ENCODE measurements at regions not wholly inside any gene's neighbourhood (a gene's known extent, or its start where the extent isn't known, plus 50 kb on each side); places are given as distances from the start of the nearest gene placed in this dataset.

GRCh38 chr12:125577334-125577733 is 512.1 kb downstream of the AACS start:
- Histone ChIP-seq H3K4me1 (ENCODE audit: insufficient read depth, low read length) (no peaks in the 10 kb centered on the region), H3K27me3 (ENCODE audit: insufficient read depth, low read length) (no peaks in the 10 kb centered on the region), H3K4me2 (ENCODE audit: insufficient read depth, low read length) (no peak overlapping the region), H4K20me1 (ENCODE audit: insufficient read depth, low read length) (no peaks in the 10 kb centered on the region), H2AFZ (ENCODE audit: low read length) (no peak overlapping the region), H3K36me3 (ENCODE audit: insufficient read depth, low read length) (no peaks in the 10 kb centered on the region), H3K27ac (ENCODE audit: low read depth, low read length) (no peak overlapping the region), H3K4me3 (ENCODE audit: insufficient read depth, low read length) (no peak overlapping the region), H3K9me3 (ENCODE audit: low read depth, low read length) (no peaks in the 10 kb centered on the region), H3K79me2 (ENCODE audit: insufficient read depth, low read length) (no peaks in the 10 kb centered on the region)
- TF ChIP-seq CTCF (IDR thresholded peaks at IDR 0.05; ENCODE audit: extremely low read depth, low read depth, low read length) = no peak
- DNase-seq (ENCODE audit: insufficient read length, low spot score, missing footprints) = no peak

- Histone ChIP-seq H3K9me3 (ENCODE audit: low read depth, low read length) (peaks cover 4% of the 10 kb centered on the region), H3K36me3 (ENCODE audit: insufficient read depth, low read length) (no peaks in the 10 kb centered on the region), H3K4me1 (ENCODE audit: insufficient read depth, low read length) (no peaks in the 10 kb centered on the region), H4K20me1 (ENCODE audit: insufficient read depth, low read length) (no peaks in the 10 kb centered on the region), H3K79me2 (ENCODE audit: insufficient read depth, low read length) (no peaks in the 10 kb centered on the region), H3K27ac (ENCODE audit: low read depth, low read length) (no peak overlapping the region), H3K27me3 (ENCODE audit: insufficient read depth, low read length) (no peaks in the 10 kb centered on the region), H3K4me2 (ENCODE audit: insufficient read depth, low read length) (no peak overlapping the region), H3K4me3 (ENCODE audit: insufficient read depth, low read length) (no peak overlapping the region), H2AFZ (ENCODE audit: low read length) (no peak overlapping the region)
- no peak for DNase-seq (ENCODE audit: insufficient read length, low spot score, missing footprints)
- no peak for TF ChIP-seq CTCF (IDR thresholded peaks at IDR 0.05; ENCODE audit: extremely low read depth, low read depth, low read length)
These were observed 514.7 kb downstream of the AACS start for GRCh38 chr12:125579916-125580315.

- Histone ChIP-seq H3K27me3 (ENCODE audit: insufficient read depth, low read length) (no peaks in the 10 kb centered on the region), H2AFZ (ENCODE audit: low read length) (no peak overlapping the region), H3K4me3 (ENCODE audit: insufficient read depth, low read length) (no peak overlapping the region), H3K4me2 (ENCODE audit: insufficient read depth, low read length) (no peak overlapping the region), H3K27ac (ENCODE audit: low read depth, low read length) (no peak overlapping the region), H3K36me3 (ENCODE audit: insufficient read depth, low read length) (no peaks in the 10 kb centered on the region), H4K20me1 (ENCODE audit: insufficient read depth, low read length) (no peaks in the 10 kb centered on the region), H3K4me1 (ENCODE audit: insufficient read depth, low read length) (no peaks in the 10 kb centered on the region), H3K79me2 (ENCODE audit: insufficient read depth, low read length) (no peaks in the 10 kb centered on the region), H3K9me3 (ENCODE audit: low read depth, low read length) (peaks cover 4% of the 10 kb centered on the region)
- no peak for DNase-seq (ENCODE audit: insufficient read length, low spot score, missing footprints)
- TF ChIP-seq CTCF (IDR thresholded peaks at IDR 0.05; ENCODE audit: extremely low read depth, low read depth, low read length) = no peak
These were observed 517.8 kb downstream of the AACS start for GRCh38 chr12:125583071-125583470.

- Histone ChIP-seq H3K27ac (ENCODE audit: low read depth, low read length) (no peak overlapping the region), H4K20me1 (ENCODE audit: insufficient read depth, low read length) (no peaks in the 10 kb centered on the region), H3K27me3 (ENCODE audit: insufficient read depth, low read length) (no peaks in the 10 kb centered on the region), H3K4me2 (ENCODE audit: insufficient read depth, low read length) (no peak overlapping the region), H3K79me2 (ENCODE audit: insufficient read depth, low read length) (no peaks in the 10 kb centered on the region), H2AFZ (ENCODE audit: low read length) (no peak overlapping the region), H3K9me3 (ENCODE audit: low read depth, low read length) (peaks cover 4% of the 10 kb centered on the region), H3K4me1 (ENCODE audit: insufficient read depth, low read length) (no peaks in the 10 kb centered on the region), H3K36me3 (ENCODE audit: insufficient read depth, low read length) (no peaks in the 10 kb centered on the region), H3K4me3 (ENCODE audit: insufficient read depth, low read length) (no peak overlapping the region)
- no peak for TF ChIP-seq CTCF (IDR thresholded peaks at IDR 0.05; ENCODE audit: extremely low read depth, low read depth, low read length)
- no peak for DNase-seq (ENCODE audit: insufficient read length, low spot score, missing footprints)
These were observed 521.2 kb downstream of the AACS start for GRCh38 chr12:125586441-125586840.
